GM18508 (cell line): ENCODE measurements at regions not wholly inside any gene's neighbourhood (a gene's known extent, or its start where the extent isn't known, plus 50 kb on each side); places are given as distances from the start of the nearest gene placed in this dataset.

Experiments used
- ATAC-seq: cut with Tn5 transposase; IDR thresholded peaks from one replicate; pipeline ENCODE4 v1.9.1; 2021; ENCODE audit warnings: moderate number of reproducible peaks; ENCODE audit not compliant: insufficient read depth, unreplicated experiment

GRCh38 chr13:33606692-33607091 lies 211.3 kb upstream of the RFC3 start:
- no peak for ATAC-seq

- ATAC-seq, result no peak
Measured at GRCh38 chr13:33610438-33611120, 207.4 kb upstream of the RFC3 start.

GRCh38 chr13:33611121-33611805 lies 206.7 kb upstream of the RFC3 start:
- no peak for ATAC-seq

GRCh38 chr13:33612641-33613638 lies 205.0 kb upstream of the RFC3 start:
- ATAC-seq, result peak; percentile 76

- no peak for ATAC-seq
Measured at GRCh38 chr13:33615436-33615835, 202.5 kb upstream of the RFC3 start.

- ATAC-seq, result no peak
Measured at GRCh38 chr13:33616130-33616529, 201.8 kb upstream of the RFC3 start.

GRCh38 chr13:33617055-33617454 lies 200.9 kb upstream of the RFC3 start:
- no peak for ATAC-seq

GRCh38 chr13:33624253-33624652 lies 193.7 kb upstream of the RFC3 start:
- no peak for ATAC-seq

- ATAC-seq, result no peak
Measured at GRCh38 chr13:33624740-33625139, 193.2 kb upstream of the RFC3 start.

GRCh38 chr13:33626407-33626806 lies 191.5 kb upstream of the RFC3 start:
- no peak for ATAC-seq

- ATAC-seq, result no peak
Measured at GRCh38 chr13:33628662-33629061, 189.3 kb upstream of the RFC3 start.

- ATAC-seq, result no peak
Measured at GRCh38 chr13:33629605-33630360, 188.2 kb upstream of the RFC3 start.

- no peak for ATAC-seq
Measured at GRCh38 chr13:33633701-33634545, 184.0 kb upstream of the RFC3 start.

GRCh38 chr13:33634546-33634982 lies 183.4 kb upstream of the RFC3 start:
- ATAC-seq, result no peak

- no peak for ATAC-seq
Measured at GRCh38 chr13:33636243-33636642, 181.7 kb upstream of the RFC3 start.

GRCh38 chr13:33636955-33637670 lies 180.8 kb upstream of the RFC3 start:
- no peak for ATAC-seq

GRCh38 chr13:33637978-33638743 lies 179.8 kb upstream of the RFC3 start:
- no peak for ATAC-seq

GRCh38 chr13:33639158-33639557 lies 178.8 kb upstream of the RFC3 start:
- no peak for ATAC-seq
